MM.1S (cell line): ENCODE measurements at regions not wholly inside any gene's neighbourhood (a gene's known extent, or its start where the extent isn't known, plus 50 kb on each side); places are given as distances from the start of the nearest gene placed in this dataset.
"Not testable (repeated sequence)": the region's sequence is repeated elsewhere in the genome, so short reads cannot be mapped to it uniquely, and the experiment has no call there.

Experiments
- DNase-seq: peaks from one replicate; pipeline ENCODE4 v3.0.0-alpha.2; 2015
- H2AFZ ChIP-seq: fragments of 300-600 bp; sonication (generic); 2 replicates; pipeline ENCODE4 v1.6.0; 2016; ENCODE audit warnings: antibody characterized with exemption, low read length
- H3F3A ChIP-seq: fragments of 300-600 bp; sonication (generic); 2 replicates; pipeline ENCODE4 v1.6.1; 2016; ENCODE audit warnings: mild to moderate bottlenecking, antibody characterized with exemption, low read length, moderate library complexity, mixed read lengths; ENCODE audit not compliant: insufficient read depth
- H3K27ac ChIP-seq: fragments of 300-600 bp; sonication (generic); 2 replicates; pipeline ENCODE4 v1.5.1; 2016; ENCODE audit warnings: mild to moderate bottlenecking, low read length
- H3K27me3 ChIP-seq: fragments of 300-600 bp; sonication (generic); replicated peaks from 2 replicates; pipeline ENCODE4 v1.6.0; 2016; ENCODE audit warnings: low read length; ENCODE audit not compliant: insufficient read depth
- H3K36me3 ChIP-seq: fragments of 300-600 bp; sonication (generic); replicated peaks from 2 replicates; pipeline ENCODE4 v1.6.1; 2016; ENCODE audit warnings: mild to moderate bottlenecking, low read length, mixed read lengths; ENCODE audit not compliant: insufficient read depth
- H3K4me1 ChIP-seq: fragments of 300-600 bp; sonication (generic); 2 replicates; pipeline ENCODE4 v1.6.1; 2016; ENCODE audit warnings: low read length, mixed read lengths
- H3K4me2 ChIP-seq: fragments of 300-600 bp; sonication (generic); 2 replicates; pipeline ENCODE4 v1.6.0; 2016; ENCODE audit warnings: low read depth, low read length
- H3K4me3 ChIP-seq: fragments of 300-600 bp; sonication (generic); 2 replicates; pipeline ENCODE4 v1.5.1; 2016; ENCODE audit warnings: low read length, mixed read lengths
- H3K79me2 ChIP-seq: fragments of 300-600 bp; sonication (generic); 2 replicates; pipeline ENCODE4 v1.6.1; 2016; ENCODE audit warnings: mixed run types, low read length, mixed read lengths
- H3K9ac ChIP-seq: fragments of 300-600 bp; sonication (generic); 2 replicates; pipeline ENCODE4 v1.6.1; 2016; ENCODE audit warnings: low read length, mixed read lengths
- H3K9me2 ChIP-seq: fragments of 300-600 bp; sonication (generic); replicated peaks from 2 replicates; pipeline ENCODE4 v1.6.1; 2016; ENCODE audit warnings: mild to moderate bottlenecking, low read length, mixed read lengths; ENCODE audit not compliant: insufficient read depth
- H3K9me3 ChIP-seq: fragments of 300-600 bp; sonication (generic); replicated peaks from 2 replicates; pipeline ENCODE4 v1.6.1; 2016; ENCODE audit warnings: mild to moderate bottlenecking, low read length, mixed read lengths; ENCODE audit not compliant: insufficient read depth
- H4K20me1 ChIP-seq: fragments of 300-600 bp; sonication (generic); 2 replicates; pipeline ENCODE4 v1.6.1; 2016; ENCODE audit warnings: mild to moderate bottlenecking, low read length, moderate library complexity, mixed read lengths; ENCODE audit not compliant: insufficient read depth
- CTCF ChIP-seq: fragments of 300-600 bp; sonication (generic); IDR thresholded peaks from 2 replicates; pipeline ENCODE4 v1.5.1; 2016; ENCODE audit warnings: antibody characterized with exemption, low read length, mixed read lengths
- EZH2 ChIP-seq: fragments of 300-600 bp; sonication (generic); optimal IDR thresholded peaks from 2 replicates; pipeline ENCODE3; 2017; ENCODE audit warnings: low read depth, mild to moderate bottlenecking, antibody characterized with exemption, low read length, mixed read lengths
- EZH2phosphoT487 ChIP-seq: fragments of 300-600 bp; sonication (generic); IDR thresholded peaks from 2 replicates; pipeline ENCODE4 v1.6.1; 2018; ENCODE audit warnings: antibody characterized with exemption, low read length

DNA sequence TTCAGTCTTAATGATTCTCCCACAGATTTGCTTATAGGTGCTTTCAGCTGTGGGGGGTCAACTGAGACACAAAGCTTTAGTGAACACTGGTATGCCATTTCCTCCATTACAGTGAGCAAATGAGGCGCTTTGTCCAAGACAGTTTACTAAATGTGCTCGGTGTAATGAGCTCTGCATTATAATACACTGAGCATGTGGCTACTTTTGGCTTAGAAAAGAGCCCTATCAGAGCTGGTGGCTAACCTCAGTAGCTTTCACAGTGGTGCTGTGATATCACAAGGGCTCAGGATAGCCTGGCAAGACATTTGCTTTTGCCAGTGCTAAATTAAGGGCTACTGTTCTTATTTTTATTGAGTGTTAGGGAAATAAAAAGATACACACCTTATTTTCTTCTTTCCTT, 749.7 kb upstream of the ARPP21 start:
- H3F3A ChIP-seq, result no peaks in the 10 kb centered on the region
- H3K27me3 ChIP-seq, result no peaks in the 10 kb centered on the region
- no peaks in the 10 kb centered on the region for H3K9me3 ChIP-seq
- no peak overlapping the region for H3K4me2 ChIP-seq
- DNase-seq, result no peak
- no peaks in the 10 kb centered on the region for H3K36me3 ChIP-seq
- no peaks in the 10 kb centered on the region for H3K9me2 ChIP-seq
- H3K4me1 ChIP-seq, result no peaks in the 10 kb centered on the region
- TF ChIP-seq CTCF (no peak), EZH2phosphoT487 (no peak)
- H4K20me1 ChIP-seq, result no peaks in the 10 kb centered on the region
- H2AFZ ChIP-seq, result no peak overlapping the region
- no peak overlapping the region for H3K4me3 ChIP-seq
- H3K79me2 ChIP-seq, result no peaks in the 10 kb centered on the region
- no peak overlapping the region for H3K27ac ChIP-seq
- no peak overlapping the region for H3K9ac ChIP-seq

DNA sequence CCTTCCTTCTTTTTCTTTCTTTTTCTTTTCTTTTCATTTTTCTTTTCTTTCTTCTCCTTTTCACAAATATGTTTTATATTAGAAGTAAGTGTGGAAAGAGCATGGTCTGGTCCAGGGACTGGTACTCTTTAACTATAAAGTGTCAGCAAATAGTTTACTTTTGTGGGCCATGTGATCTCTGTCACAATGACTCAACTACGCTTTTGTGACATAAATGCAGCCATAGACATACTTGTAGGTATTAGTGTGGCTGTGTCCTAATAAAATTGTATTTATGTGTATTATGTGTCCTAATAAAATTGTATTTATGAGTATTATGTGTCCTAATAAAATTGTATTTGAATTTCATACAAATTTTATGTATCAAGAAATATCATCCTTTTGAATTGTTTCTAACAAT, 749.1 kb upstream of the ARPP21 start:
- H3K9me3 ChIP-seq, result no peaks in the 10 kb centered on the region
- no peaks in the 10 kb centered on the region for H4K20me1 ChIP-seq
- H3K27ac ChIP-seq, result no peak overlapping the region
- H2AFZ ChIP-seq, result no peak overlapping the region
- DNase-seq, result no peak
- no peaks in the 10 kb centered on the region for H3K36me3 ChIP-seq
- no peaks in the 10 kb centered on the region for H3F3A ChIP-seq
- no peaks in the 10 kb centered on the region for H3K4me1 ChIP-seq
- no peak overlapping the region for H3K9ac ChIP-seq
- no peaks in the 10 kb centered on the region for H3K79me2 ChIP-seq
- H3K27me3 ChIP-seq, result no peaks in the 10 kb centered on the region
- TF ChIP-seq EZH2phosphoT487, result no peak
- TF ChIP-seq CTCF, result no peak
- TF ChIP-seq EZH2, result no peak
- no peak overlapping the region for H3K4me3 ChIP-seq
- H3K9me2 ChIP-seq, result no peaks in the 10 kb centered on the region
- H3K4me2 ChIP-seq, result no peak overlapping the region

DNA sequence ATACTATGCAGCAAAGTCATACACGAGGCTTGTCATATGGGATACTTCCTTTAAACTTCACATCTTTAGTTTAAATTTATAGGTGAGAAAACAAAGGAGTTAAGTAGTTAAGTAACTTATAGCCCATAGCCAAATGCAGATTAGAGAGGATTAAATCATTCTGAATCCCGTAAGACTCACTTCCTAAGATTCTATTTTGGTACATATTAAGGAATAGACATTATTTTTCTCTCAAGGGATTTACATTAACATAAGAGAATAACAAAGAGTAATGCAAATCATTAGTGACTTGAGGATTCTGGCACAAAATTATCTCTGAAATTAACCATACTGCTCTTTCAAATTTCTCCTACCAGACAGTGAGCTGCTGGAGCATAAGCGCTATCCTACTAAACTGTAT, 747.4 kb upstream of the ARPP21 start:
- Histone ChIP-seq H3K9me3 (no peaks in the 10 kb centered on the region), H3K4me2 (no peak overlapping the region), H4K20me1 (no peaks in the 10 kb centered on the region), H3K9me2 (no peaks in the 10 kb centered on the region), H3K9ac (no peak overlapping the region), H3K4me1 (no peaks in the 10 kb centered on the region), H3K79me2 (no peaks in the 10 kb centered on the region), H3K27ac (no peak overlapping the region), H3K27me3 (no peaks in the 10 kb centered on the region), H3F3A (no peaks in the 10 kb centered on the region), H3K36me3 (no peaks in the 10 kb centered on the region), H2AFZ (no peak overlapping the region), H3K4me3 (no peak overlapping the region)
- DNase-seq, result no peak
- TF ChIP-seq CTCF (no peak), EZH2phosphoT487 (no peak), EZH2 (no peak)

DNA sequence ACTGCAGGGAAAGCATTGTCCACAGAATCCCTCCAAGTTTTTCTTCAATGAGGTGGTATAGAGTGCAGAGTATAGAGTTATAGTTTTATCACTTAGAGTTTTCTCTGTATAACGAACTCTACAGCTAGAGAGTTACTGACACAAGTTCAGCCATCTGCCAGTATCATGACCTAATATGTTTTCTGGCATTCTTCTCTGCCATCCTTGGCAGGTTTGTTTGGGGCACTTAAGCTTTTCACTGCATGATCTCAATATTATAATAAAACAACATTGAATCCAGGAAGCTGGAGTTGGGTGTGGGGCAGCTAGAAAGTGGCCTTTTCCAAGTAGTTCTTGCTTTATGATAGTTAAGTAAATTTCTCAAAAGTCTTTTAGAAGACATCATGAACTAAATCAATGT, 743.5 kb upstream of the ARPP21 start:
- no peaks in the 10 kb centered on the region for H4K20me1 ChIP-seq
- DNase-seq, result no peak
- no peaks in the 10 kb centered on the region for H3F3A ChIP-seq
- no peaks in the 10 kb centered on the region for H3K36me3 ChIP-seq
- no peaks in the 10 kb centered on the region for H3K79me2 ChIP-seq
- H3K9ac ChIP-seq, result no peak overlapping the region
- H3K4me3 ChIP-seq, result no peak overlapping the region
- TF ChIP-seq EZH2, result no peak
- TF ChIP-seq CTCF, result no peak
- TF ChIP-seq EZH2phosphoT487, result no peak
- no peak overlapping the region for H3K27ac ChIP-seq
- no peak overlapping the region for H2AFZ ChIP-seq
- H3K4me1 ChIP-seq, result no peaks in the 10 kb centered on the region
- H3K9me2 ChIP-seq, result no peaks in the 10 kb centered on the region
- no peaks in the 10 kb centered on the region for H3K9me3 ChIP-seq
- H3K27me3 ChIP-seq, result no peaks in the 10 kb centered on the region
- H3K4me2 ChIP-seq, result no peak overlapping the region

GRCh38 chr3:34909679-34910078, 729.6 kb upstream of the ARPP21 start:
- H3K4me1 ChIP-seq, H3K9me2 ChIP-seq, H3K4me2 ChIP-seq, DNase-seq, H3F3A ChIP-seq, H3K9me3 ChIP-seq, H4K20me1 ChIP-seq, H3K9ac ChIP-seq, H2AFZ ChIP-seq, H3K4me3 ChIP-seq, H3K27ac ChIP-seq, H3K79me2 ChIP-seq, H3K27me3 ChIP-seq, H3K36me3 ChIP-seq: not testable (repeated sequence)
